Fibroblast of lung (primary cell): ENCODE measurements at regions not wholly inside any gene's neighbourhood (a gene's known extent, or its start where the extent isn't known, plus 50 kb on each side); places are given as distances from the start of the nearest gene placed in this dataset.

Experiments
- EZH2 ChIP-seq: IDR thresholded peaks from 2 replicates; pipeline ENCODE4 v1.5.1; 2012; ENCODE audit warnings: low read length, control low read depth, mild to moderate bottlenecking; ENCODE audit errors: missing control alignments
- TF ChIP-seq, protein P1 (sequence below), 2 donors: IDR thresholded peaks in 1 of 2; conservative IDR thresholded peaks in 1 of 2; 1 replicate in 1 of 2; 2 replicates in 1 of 2; pipeline ENCODE4 v1.5.1; 2011 to 2012; ENCODE audit warnings: low read length in 2 of 2, control low read depth in 1 of 2, inconsistent platforms in 1 of 2, low read depth in 1 of 2, mild to moderate bottlenecking in 1 of 2

DNA sequence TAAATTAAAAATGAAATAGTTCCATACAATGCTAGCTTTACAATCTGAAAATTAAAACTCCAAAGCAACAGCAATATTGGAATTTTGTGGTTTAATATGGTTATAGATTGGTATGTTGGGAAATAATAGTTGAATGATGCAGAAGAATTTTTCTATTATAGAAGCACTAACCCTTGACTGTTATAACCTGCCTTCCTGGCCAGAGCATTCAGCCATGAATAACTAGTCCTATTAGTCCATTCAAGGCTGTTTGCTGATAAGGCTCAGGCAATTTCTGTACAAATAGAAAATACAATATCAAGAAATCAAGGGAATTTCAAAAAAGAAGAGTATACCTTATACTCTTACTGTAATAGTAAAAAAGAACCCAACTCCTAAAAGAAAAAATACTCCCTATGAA, 101.6 kb upstream of the SP4 start:
- no peak for TF ChIP-seq EZH2
- TF ChIP-seq, protein P1, sequence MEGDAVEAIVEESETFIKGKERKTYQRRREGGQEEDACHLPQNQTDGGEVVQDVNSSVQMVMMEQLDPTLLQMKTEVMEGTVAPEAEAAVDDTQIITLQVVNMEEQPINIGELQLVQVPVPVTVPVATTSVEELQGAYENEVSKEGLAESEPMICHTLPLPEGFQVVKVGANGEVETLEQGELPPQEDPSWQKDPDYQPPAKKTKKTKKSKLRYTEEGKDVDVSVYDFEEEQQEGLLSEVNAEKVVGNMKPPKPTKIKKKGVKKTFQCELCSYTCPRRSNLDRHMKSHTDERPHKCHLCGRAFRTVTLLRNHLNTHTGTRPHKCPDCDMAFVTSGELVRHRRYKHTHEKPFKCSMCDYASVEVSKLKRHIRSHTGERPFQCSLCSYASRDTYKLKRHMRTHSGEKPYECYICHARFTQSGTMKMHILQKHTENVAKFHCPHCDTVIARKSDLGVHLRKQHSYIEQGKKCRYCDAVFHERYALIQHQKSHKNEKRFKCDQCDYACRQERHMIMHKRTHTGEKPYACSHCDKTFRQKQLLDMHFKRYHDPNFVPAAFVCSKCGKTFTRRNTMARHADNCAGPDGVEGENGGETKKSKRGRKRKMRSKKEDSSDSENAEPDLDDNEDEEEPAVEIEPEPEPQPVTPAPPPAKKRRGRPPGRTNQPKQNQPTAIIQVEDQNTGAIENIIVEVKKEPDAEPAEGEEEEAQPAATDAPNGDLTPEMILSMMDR (conservative IDR thresholded peaks at IDR 0.05 in 1 of 2, IDR thresholded peaks at IDR 0.05 in 1 of 2; ENCODE audit: low read depth in 1 of 2, low read length in 2 of 2): no peak
